ENCODE measurements at regions not wholly inside any gene's neighbourhood (a gene's known extent, or its start where the extent isn't known, plus 50 kb on each side); places are given as distances from the start of the nearest gene placed in this dataset.
"Not testable (repeated sequence)": the region's sequence is repeated elsewhere in the genome, so short reads cannot be mapped to it uniquely, and the experiment has no call there.

GRCh38 chr3:95627697-95628096 lies 1186.7 kb upstream of the EPHA6 start:
- no peak for DNase-seq (ENCODE audit: low spot score)

DNA sequence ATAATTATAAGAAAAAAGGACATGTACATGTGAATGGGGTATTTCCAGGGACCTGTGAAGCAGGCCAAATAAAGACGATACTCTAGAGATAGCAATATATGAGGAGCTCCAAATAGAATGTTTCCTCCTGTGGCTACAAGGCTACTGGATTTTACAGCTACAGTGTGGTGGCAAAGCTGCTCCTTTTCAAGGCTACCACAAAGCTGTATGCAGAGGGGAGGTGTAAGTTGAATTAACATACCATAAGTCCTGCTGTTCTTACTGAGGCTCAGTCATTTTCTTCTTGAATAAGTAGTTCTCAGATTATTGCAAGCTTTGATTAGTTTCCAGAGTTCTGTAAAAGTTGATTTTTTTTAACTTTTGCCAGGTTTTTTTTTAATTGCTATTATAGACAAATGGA lies 1184.6 kb upstream of the EPHA6 start:
- no peak for DNase-seq (ENCODE audit: low spot score)

- no peak for DNase-seq (ENCODE audit: low spot score)
These were observed 1169.1 kb upstream of the EPHA6 start for GRCh38 chr3:95645291-95645690.

GRCh38 chr3:95654570-95655362 lies 1159.6 kb upstream of the EPHA6 start:
- DNase-seq (ENCODE audit: low spot score), result no peak

GRCh38 chr3:95655363-95655986 lies 1158.9 kb upstream of the EPHA6 start:
- DNase-seq (ENCODE audit: low spot score), result no peak

DNA sequence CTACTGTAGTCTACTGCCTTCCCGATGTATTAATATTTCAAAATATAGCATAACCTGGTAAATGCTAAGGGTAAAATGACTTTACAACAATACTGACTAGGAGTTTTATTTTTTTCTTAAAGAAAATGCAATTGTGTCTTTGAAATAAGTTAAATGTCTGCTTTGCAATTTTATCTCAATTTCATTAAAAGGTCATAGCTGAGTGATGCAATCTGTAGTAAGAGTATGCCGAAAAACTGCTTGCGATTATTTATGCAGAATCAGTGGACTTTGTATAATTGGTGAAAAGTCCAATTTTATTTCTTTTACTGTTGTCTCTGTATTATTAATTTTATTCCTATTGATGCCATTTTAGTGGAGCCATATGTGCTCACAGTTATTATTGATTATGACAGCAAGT lies 1143.6 kb upstream of the EPHA6 start:
- no peak for DNase-seq (ENCODE audit: low spot score)

DNA sequence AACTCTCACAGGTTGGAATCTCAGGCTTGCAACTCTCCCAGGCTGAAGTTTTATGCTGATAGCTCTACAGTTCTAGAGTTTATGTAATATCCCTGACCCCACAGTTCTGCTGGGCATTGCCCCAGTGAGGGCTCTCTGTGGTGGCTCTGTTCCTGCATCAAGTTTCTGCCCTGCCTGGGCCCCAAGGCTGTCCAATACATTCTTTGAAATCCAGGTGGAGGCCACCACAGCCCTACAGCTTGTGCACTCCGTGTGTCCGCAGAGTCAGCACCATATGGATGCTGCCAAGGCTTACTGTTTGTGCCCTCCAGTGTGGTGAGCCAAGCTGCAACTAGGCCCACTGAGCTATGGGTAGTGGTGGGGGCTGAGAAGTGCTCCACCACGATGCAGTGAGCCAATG lies 1141.2 kb upstream of the EPHA6 start:
- no peak for DNase-seq (ENCODE audit: low spot score)

- DNase-seq (ENCODE audit: low spot score), result no peak
These were observed 1108.5 kb upstream of the EPHA6 start for GRCh38 chr3:95705786-95706418.

- DNase-seq (ENCODE audit: low spot score), result no peak
These were observed 1107.1 kb upstream of the EPHA6 start for GRCh38 chr3:95707268-95707667.

DNA sequence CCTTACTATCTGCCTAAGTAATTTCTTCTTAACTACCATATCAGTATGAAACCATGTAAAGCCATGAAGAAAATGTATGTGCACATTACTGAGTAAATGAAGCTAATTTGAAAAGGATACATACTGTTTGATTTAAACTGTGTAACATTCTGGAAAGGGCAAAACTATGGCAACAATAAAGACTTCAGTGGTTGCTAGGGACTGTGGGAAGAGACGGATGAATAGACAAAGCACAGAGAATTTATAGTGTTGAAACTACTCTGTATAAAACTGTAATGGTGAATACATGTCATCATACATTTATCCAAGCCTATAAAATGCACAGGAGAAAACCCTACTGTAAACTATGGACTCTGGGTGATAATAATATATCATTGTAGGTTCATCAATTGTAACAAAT lies 1103.7 kb upstream of the EPHA6 start:
- no peak for DNase-seq (ENCODE audit: low spot score)

DNA sequence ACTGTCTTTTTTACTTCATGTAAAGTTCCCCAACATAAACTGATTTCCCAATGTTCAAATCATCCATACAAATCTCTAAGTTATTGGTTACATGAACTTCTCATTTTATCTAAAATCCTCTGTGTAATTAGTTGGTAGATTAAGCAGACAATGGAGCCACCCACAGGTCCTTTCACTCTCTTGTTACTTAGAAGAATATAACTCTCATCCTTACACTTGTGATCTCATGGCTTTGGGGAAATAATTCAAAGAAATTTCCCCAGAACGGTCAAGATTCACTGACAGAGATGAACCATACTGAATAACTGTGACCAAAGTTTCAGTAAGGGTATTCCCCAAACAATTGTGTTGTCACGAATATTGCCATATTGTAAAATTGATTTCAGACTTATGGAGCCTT lies 1102.6 kb upstream of the EPHA6 start:
- DNase-seq (ENCODE audit: low spot score), result no peak

DNA sequence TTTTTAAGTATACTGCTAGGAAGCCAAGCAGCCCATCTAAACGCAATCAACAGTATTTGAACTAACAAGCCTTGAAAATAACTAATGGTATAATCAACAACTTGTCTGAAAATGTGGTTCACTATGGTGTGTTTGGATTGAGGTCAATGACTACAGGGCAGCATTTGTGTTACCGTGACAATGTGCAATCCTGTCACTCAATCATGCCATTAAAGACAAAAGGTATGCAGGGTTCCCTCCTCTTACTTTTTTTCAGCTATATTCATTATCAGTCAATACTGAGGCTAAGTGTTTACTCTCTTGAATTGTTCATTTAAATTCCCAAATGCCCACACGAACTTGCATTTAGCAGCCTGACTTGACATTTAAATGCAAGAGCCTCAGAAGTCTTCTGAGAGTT lies 1099.3 kb upstream of the EPHA6 start:
- no peak for DNase-seq (ENCODE audit: low spot score)

DNA sequence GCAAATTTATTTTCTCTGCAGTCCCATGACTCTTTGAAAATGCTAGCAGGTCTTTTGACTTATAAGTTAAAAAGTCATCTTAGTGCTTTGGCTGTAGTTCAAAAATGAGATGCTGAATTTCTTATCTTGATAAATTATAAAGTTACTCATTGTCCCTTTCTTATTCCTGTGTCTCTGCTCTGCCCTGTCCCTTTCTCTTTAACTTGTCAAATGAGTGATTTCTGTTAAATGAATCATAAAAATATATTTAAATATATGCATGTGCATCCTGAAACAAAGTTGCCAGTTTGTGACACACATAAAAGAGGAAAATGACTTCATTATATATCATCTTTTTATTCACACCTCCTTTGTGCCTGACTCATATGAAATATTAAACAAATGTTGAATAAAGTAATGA lies 1097.3 kb upstream of the EPHA6 start:
- no peak for DNase-seq (ENCODE audit: low spot score)

- no peak for DNase-seq (ENCODE audit: low spot score)
These were observed 1096.2 kb upstream of the EPHA6 start for GRCh38 chr3:95718168-95718567.

DNA sequence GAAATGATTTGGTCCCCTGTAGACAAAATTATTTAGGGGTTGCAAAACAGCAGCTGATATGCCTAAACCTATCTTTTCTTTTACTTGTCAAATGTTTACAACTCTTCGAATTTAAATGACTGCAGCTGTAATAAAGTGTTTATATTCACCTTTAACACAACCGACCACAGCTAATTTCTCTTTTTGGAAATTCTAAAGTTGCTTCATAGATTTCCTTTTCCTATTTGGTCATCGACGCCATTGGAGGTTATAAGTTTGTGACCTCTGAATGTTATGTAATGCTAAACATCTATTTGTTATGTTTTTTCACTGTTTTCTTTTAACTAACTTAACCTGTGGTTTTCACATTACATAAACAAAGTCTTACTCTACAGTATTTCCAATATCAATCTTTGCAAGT lies 1094.9 kb upstream of the EPHA6 start:
- DNase-seq (ENCODE audit: low spot score), result no peak

DNA sequence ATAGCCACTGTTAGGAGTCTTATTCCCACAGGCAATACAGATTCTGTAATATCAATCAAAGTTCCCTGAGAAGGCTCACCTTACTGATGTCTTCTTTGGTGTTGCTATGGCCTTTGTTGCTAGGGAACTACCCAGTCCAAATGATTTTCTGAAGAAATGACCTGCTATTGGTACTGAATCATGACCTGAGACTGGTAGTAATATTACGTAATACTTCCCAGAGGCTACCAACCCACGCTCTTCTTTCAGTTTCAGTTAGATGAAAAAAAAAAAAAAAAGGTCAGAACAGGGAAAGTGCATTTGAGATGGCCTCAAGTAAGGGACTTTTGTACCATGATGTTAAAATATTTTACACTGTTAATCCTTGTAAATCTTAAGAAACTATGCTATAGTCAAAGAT lies 1092.5 kb upstream of the EPHA6 start:
- no peak for DNase-seq (ENCODE audit: low spot score)

DNA sequence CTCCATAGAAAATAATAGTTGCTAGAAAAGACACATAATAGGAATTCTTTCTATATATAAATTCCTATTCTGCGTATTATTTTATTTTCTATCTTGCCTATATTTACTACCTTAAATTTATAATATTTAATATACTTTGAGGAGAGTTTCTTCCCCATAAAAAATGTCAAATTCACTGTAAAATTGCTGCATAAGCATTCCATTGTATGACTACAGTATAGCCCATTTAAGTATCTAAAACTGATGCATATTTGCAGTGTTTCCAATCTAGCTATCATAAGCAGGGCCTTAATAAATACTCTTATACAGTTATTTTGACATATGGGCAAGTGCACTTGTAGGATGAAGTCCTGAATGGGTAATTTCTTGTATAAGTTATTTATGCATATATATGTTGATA lies 1088.6 kb upstream of the EPHA6 start:
- DNase-seq (ENCODE audit: low spot score), result no peak

GRCh38 chr3:95731753-95732152 lies 1082.6 kb upstream of the EPHA6 start:
- DNase-seq (ENCODE audit: low spot score), result no peak

DNA sequence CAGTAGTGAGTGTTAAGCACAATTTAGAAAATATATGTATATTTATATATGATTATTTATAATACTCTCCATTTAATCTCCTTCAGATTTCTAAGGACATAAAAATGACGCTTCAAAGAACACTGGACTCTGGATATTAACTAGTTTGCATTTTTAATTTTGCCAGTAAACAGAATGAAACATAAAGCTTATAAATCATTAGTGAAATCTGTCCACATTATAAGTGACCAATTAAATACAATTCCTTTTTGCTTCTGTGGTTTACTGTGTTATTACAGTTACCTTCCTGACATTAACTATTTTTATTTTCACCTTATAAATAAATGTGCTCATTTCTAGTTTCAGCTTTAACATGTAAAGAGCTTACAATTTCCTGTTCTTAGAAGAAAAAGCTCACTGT lies 1081.1 kb upstream of the EPHA6 start:
- DNase-seq (ENCODE audit: low spot score), result no peak

DNA sequence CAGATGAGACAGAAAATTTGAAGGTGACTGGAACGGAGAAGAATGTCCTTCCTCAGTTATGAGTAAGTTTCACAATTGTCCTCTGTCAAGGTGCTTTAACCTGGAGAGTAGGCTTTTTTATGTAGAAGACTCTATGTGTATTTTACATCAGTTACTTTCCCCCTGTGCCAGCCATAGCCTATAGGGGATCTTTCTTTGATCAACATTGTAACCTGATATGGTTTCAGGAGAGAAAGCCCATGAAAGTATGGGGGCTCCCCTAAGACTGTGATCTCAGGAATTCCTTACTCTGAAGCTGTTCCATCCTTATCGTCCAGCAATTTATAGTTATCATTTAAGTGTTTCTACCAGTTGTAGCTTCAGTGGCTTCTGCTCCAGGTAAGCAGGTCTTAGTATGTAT lies 1076.3 kb upstream of the EPHA6 start:
- DNase-seq (ENCODE audit: low spot score), result no peak

DNA sequence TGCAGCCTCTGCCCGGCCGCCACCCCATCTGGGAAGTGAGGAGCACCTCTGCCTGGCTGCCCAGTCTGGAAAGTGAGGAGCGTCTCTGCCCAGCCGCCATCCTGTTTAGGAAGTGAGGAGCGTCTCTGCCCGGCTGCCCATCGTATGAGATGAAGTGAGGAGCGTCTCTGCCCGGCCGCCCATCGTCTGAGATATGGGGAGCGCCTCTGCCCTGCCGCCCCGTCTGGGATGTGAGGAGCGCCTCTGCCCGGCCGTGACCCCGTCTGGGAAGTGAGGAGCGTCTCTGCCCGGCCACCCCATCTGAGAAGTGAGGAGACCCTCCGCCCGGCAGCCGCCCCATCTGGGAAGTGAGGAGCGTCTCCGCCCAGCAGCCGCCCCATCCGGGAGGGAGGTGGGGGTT lies 1069.5 kb upstream of the EPHA6 start:
- DNase-seq (ENCODE audit: low spot score), result not testable (repeated sequence)

DNA sequence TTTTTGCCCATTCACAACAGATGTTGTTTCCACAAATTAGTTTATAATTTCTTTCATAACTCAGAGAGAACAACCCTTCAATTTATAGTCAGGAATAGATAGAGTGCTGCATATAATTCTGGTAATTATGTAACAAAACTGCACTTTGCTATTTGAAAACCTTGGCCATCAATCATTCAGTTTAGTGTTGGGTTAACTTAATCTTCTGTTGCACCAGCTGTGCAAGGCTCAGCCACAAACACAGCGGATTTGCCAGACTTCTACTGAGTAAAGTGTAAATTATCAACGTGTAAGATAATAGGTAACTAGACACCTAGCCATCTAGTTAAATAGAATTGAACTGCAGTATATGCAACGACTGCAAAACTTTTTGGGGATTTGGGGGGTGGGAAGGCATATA lies 1064.3 kb upstream of the EPHA6 start:
- DNase-seq (ENCODE audit: low spot score), result no peak

DNA sequence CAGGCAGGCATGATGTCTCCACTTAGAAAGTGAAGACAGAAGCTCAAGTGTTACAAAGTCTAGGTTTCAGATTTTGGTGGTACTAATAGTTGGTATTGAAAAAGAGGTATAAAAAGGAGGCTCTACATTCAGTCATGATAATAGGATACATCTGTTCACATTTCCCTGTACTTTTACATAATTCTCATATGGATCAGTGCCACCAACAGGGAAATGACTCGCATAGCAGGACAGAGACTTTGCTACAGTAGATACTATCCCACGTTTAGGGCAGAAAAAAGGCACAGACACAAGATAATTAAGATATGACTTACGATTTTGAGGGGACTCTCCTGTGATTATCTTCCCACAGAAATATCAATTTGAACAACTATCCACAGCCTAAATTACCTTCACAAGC lies 1062.9 kb upstream of the EPHA6 start:
- no peak for DNase-seq (ENCODE audit: low spot score)

DNA sequence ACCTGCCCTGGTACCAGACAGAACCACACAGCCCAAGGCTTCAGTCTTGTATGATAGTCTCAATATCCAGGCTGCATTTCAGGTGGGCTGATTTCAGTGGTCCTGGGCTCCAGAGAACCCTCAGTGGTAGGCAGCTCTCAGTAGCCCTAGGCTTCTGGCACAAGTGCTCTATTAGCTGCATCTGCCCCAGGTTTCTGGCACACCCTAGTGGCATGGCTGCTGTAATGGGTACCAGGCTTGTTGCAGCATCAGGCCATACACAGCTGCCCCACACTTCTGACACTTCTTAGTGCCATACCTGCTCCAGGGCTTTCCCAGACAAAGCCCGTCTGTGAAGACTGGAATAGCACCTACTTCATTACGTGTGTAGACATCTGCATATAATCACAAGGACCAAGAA lies 1062.2 kb upstream of the EPHA6 start:
- DNase-seq (ENCODE audit: low spot score), result no peak
